Stimulated activated naive CD4-positive, alpha-beta T cell (primary cell): ENCODE measurements at regions not wholly inside any gene's neighbourhood (a gene's known extent, or its start where the extent isn't known, plus 50 kb on each side); places are given as distances from the start of the nearest gene placed in this dataset.
"Not testable (repeated sequence)": the region's sequence is repeated elsewhere in the genome, so short reads cannot be mapped to it uniquely, and the experiment has no call there.

ENCODE experiments used
- DNase-seq, 6 experiments: peaks; one replicate each; lab custom pipeline; 2025; lab: John Stamatoyannopoulos, UW

GRCh38 chr20:18876394-18876793 lies 62.8 kb downstream of the SCP2D1 start:
- DNase-seq: not testable (repeated sequence)

GRCh38 chr20:18879262-18879661 lies 65.7 kb downstream of the SCP2D1 start:
- no peak for DNase-seq

GRCh38 chr20:18886756-18887155 lies 73.2 kb downstream of the SCP2D1 start:
- no peak for DNase-seq

- no peak for DNase-seq
Measured at GRCh38 chr20:18901980-18902737, 88.6 kb downstream of the SCP2D1 start.

- DNase-seq: no peak
Measured at GRCh38 chr20:18904192-18904591, 90.6 kb downstream of the SCP2D1 start.

GRCh38 chr20:18904624-18905023 lies 91.0 kb downstream of the SCP2D1 start:
- DNase-seq: no peak

GRCh38 chr20:18906046-18906445 lies 92.5 kb downstream of the SCP2D1 start:
- DNase-seq: no peak

- DNase-seq: no peak
Measured at GRCh38 chr20:18907353-18907752, 93.8 kb downstream of the SCP2D1 start.

GRCh38 chr20:18908109-18908508 lies 94.5 kb downstream of the SCP2D1 start:
- no peak for DNase-seq

GRCh38 chr20:18909254-18909653 lies 95.7 kb downstream of the SCP2D1 start:
- DNase-seq: no peak

GRCh38 chr20:18913701-18914100 lies 100.1 kb downstream of the SCP2D1 start:
- DNase-seq: no peak

GRCh38 chr20:18914796-18915195 lies 101.2 kb downstream of the SCP2D1 start:
- no peak for DNase-seq

- DNase-seq: no peak
Measured at GRCh38 chr20:18916886-18917750, 103.5 kb downstream of the SCP2D1 start.

GRCh38 chr20:18919996-18920395 lies 106.4 kb downstream of the SCP2D1 start:
- no peak for DNase-seq

GRCh38 chr20:18921291-18921690 lies 107.7 kb downstream of the SCP2D1 start:
- DNase-seq: no peak

- DNase-seq: no peak
Measured at GRCh38 chr20:18922251-18922650, 108.7 kb downstream of the SCP2D1 start.

- no peak for DNase-seq
Measured at GRCh38 chr20:18922898-18923297, 109.3 kb downstream of the SCP2D1 start.

GRCh38 chr20:18926965-18927364 lies 113.4 kb downstream of the SCP2D1 start:
- no peak for DNase-seq

GRCh38 chr20:18928626-18929025 lies 115.0 kb downstream of the SCP2D1 start:
- no peak for DNase-seq

GRCh38 chr20:18929800-18930199 lies 116.2 kb downstream of the SCP2D1 start:
- no peak for DNase-seq

GRCh38 chr20:18943542-18943941 lies 130.0 kb downstream of the SCP2D1 start:
- DNase-seq: no peak

GRCh38 chr20:18956890-18957289 lies 143.3 kb downstream of the SCP2D1 start:
- DNase-seq: no peak

GRCh38 chr20:18957328-18957727 lies 143.7 kb downstream of the SCP2D1 start:
- no peak for DNase-seq
